GM19324 (cell line): ENCODE measurements at regions not wholly inside any gene's neighbourhood (a gene's known extent, or its start where the extent isn't known, plus 50 kb on each side); places are given as distances from the start of the nearest gene placed in this dataset.
"Not testable (repeated sequence)": the region's sequence is repeated elsewhere in the genome, so short reads cannot be mapped to it uniquely, and the experiment has no call there.

ENCODE experiments used
- ATAC-seq: cut with Tn5 transposase; IDR thresholded peaks from one replicate; pipeline ENCODE4 v1.9.1; 2021; ENCODE audit warnings: mild to moderate bottlenecking, moderate library complexity; ENCODE audit not compliant: unreplicated experiment, low FRiP score

- ATAC-seq = no peak
These were observed 154.9 kb upstream of the CXXC4 start for GRCh38 chr4:104649631-104650030.

- ATAC-seq = not testable (repeated sequence)
These were observed 167.6 kb upstream of the CXXC4 start for GRCh38 chr4:104662269-104662668.

GRCh38 chr4:104677116-104677515, 182.4 kb upstream of the CXXC4 start:
- no peak for ATAC-seq

GRCh38 chr4:104682311-104682710, 187.6 kb upstream of the CXXC4 start:
- no peak for ATAC-seq

- ATAC-seq = no peak
These were observed 199.0 kb upstream of the CXXC4 start for GRCh38 chr4:104693601-104694201.

- ATAC-seq = no peak
These were observed 221.9 kb upstream of the CXXC4 start for GRCh38 chr4:104716584-104716983.

GRCh38 chr4:104719539-104720230, 225.0 kb upstream of the CXXC4 start:
- no peak for ATAC-seq

- no peak for ATAC-seq
These were observed 227.8 kb upstream of the CXXC4 start for GRCh38 chr4:104722467-104722866.

- no peak for ATAC-seq
These were observed 231.3 kb upstream of the CXXC4 start for GRCh38 chr4:104726002-104726401.

GRCh38 chr4:104727643-104728042, 232.9 kb upstream of the CXXC4 start:
- ATAC-seq = no peak

- no peak for ATAC-seq
These were observed 233.9 kb upstream of the CXXC4 start for GRCh38 chr4:104728380-104729122.

GRCh38 chr4:104732766-104733165, 238.1 kb upstream of the CXXC4 start:
- no peak for ATAC-seq

- no peak for ATAC-seq
These were observed 240.5 kb upstream of the CXXC4 start for GRCh38 chr4:104735174-104735573.

- ATAC-seq = no peak
These were observed 245.5 kb upstream of the CXXC4 start for GRCh38 chr4:104740161-104740560.

- peak; percentile 96 for ATAC-seq
These were observed 248.5 kb upstream of the CXXC4 start for GRCh38 chr4:104743215-104743653.

- no peak for ATAC-seq
These were observed 252.9 kb upstream of the CXXC4 start for GRCh38 chr4:104747635-104748034.

- no peak for ATAC-seq
These were observed 254.4 kb upstream of the CXXC4 start for GRCh38 chr4:104749062-104749461.

- ATAC-seq = no peak
These were observed 255.3 kb upstream of the CXXC4 start for GRCh38 chr4:104750008-104750407.

- no peak for ATAC-seq
These were observed 256.8 kb upstream of the CXXC4 start for GRCh38 chr4:104751468-104751867.

- ATAC-seq = peak; percentile 76
These were observed 257.6 kb upstream of the CXXC4 start for GRCh38 chr4:104752337-104752736.

GRCh38 chr4:104756837-104757236, 262.1 kb upstream of the CXXC4 start:
- peak; percentile 43 for ATAC-seq

- ATAC-seq = no peak
These were observed 263.9 kb upstream of the CXXC4 start for GRCh38 chr4:104758574-104758973.
